ENCODE measurements at regions not wholly inside any gene's neighbourhood (a gene's known extent, or its start where the extent isn't known, plus 50 kb on each side); places are given as distances from the start of the nearest gene placed in this dataset.

DNA sequence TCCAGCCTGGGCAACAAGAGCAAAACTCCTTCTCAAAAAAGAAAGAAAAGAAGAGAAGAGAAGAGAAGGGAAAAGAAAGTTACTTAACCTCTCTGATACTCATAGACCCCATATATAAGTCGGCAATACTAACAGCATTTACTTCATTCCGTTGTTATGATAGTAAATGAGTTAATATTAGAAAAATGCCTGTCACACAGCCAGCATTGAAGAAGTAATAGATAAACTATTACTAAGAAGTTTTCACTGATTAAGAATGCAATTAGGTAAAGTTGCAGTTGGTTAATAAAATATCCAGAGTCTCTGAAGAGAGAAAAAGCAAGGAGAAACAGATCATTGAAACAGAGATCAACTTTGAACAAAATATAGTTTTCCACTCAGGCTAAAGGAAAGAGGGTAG is 161.3 kb upstream of the UBE2E3 start:
- ATAC-seq (no peak), DNase-seq (ENCODE audit: low read depth, low spot score) (no peak)
- Histone ChIP-seq H3K36me3 (ENCODE audit: control insufficient read depth in 1 of 2, insufficient read depth in 2 of 2, low read length in 2 of 2) (no peaks in the 10 kb centered on the region), H3K4me3 (replicated peaks in 1 of 2; ENCODE audit: low read depth in 1 of 2, low read length in 2 of 2) (no peak overlapping the region), H2AFZ (ENCODE audit: low read depth, low read length, poor library complexity, severe bottlenecking) (no peak overlapping the region), H3K27ac (ENCODE audit: low read depth, low read length) (no peak overlapping the region), H3K27me3 (ENCODE audit: insufficient read depth, low read length) (no peaks in the 10 kb centered on the region), H3K4me2 (ENCODE audit: low read length) (no peak overlapping the region), H3K9ac (ENCODE audit: low read length) (no peak overlapping the region), H4K20me1 (ENCODE audit: insufficient read depth) (no peaks in the 10 kb centered on the region), H3K4me1 (ENCODE audit: control insufficient read depth in 1 of 2, insufficient read depth in 2 of 2, low read length in 2 of 2) (no peaks in the 10 kb centered on the region), H3K9me3 (ENCODE audit: control insufficient read depth in 1 of 2, insufficient read depth in 1 of 2, low read depth in 1 of 2, low read length in 2 of 2) (no peaks in the 10 kb centered on the region), H3K79me2 (ENCODE audit: insufficient read depth, low read length) (no peaks in the 10 kb centered on the region), H3K9me2 (ENCODE audit: insufficient read depth) (no peaks in the 10 kb centered on the region)
- no peak for TF ChIP-seq EZH2 (IDR thresholded peaks at IDR 0.05)
- TF ChIP-seq, protein P1, sequence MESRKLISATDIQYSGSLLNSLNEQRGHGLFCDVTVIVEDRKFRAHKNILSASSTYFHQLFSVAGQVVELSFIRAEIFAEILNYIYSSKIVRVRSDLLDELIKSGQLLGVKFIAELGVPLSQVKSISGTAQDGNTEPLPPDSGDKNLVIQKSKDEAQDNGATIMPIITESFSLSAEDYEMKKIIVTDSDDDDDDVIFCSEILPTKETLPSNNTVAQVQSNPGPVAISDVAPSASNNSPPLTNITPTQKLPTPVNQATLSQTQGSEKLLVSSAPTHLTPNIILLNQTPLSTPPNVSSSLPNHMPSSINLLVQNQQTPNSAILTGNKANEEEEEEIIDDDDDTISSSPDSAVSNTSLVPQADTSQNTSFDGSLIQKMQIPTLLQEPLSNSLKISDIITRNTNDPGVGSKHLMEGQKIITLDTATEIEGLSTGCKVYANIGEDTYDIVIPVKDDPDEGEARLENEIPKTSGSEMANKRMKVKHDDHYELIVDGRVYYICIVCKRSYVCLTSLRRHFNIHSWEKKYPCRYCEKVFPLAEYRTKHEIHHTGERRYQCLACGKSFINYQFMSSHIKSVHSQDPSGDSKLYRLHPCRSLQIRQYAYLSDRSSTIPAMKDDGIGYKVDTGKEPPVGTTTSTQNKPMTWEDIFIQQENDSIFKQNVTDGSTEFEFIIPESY (IDR thresholded peaks at IDR 0.05; ENCODE audit: extremely low read depth, insufficient replicate concordance, low read length), result no peak
- TF ChIP-seq JUND (IDR thresholded peaks at IDR 0.05), result no peak
- TF ChIP-seq, protein P2, sequence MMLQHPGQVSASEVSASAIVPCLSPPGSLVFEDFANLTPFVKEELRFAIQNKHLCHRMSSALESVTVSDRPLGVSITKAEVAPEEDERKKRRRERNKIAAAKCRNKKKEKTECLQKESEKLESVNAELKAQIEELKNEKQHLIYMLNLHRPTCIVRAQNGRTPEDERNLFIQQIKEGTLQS (IDR thresholded peaks at IDR 0.05), result no peak
- no peak for TF ChIP-seq POLR2A (IDR thresholded peaks at IDR 0.05; ENCODE audit: borderline replicate concordance, extremely low read depth, insufficient read depth, insufficient read length)
- TF ChIP-seq CEBPB (IDR thresholded peaks at IDR 0.05; ENCODE audit: low read depth), result no peak
- TF ChIP-seq ZNF274 (IDR thresholded peaks at IDR 0.05; ENCODE audit: low read depth, low read length), result no peak
- no peak for TF ChIP-seq RAD21 (IDR thresholded peaks at IDR 0.05; ENCODE audit: low read depth)
- TF ChIP-seq ZFX (IDR thresholded peaks at IDR 0.05), result no peak
- no peak for TF ChIP-seq EZH2phosphoT487 (IDR thresholded peaks at IDR 0.05; ENCODE audit: borderline replicate concordance)
- TF ChIP-seq CBX3 (IDR thresholded peaks at IDR 0.05; ENCODE audit: low read depth), result no peak
- TF ChIP-seq, protein P3, sequence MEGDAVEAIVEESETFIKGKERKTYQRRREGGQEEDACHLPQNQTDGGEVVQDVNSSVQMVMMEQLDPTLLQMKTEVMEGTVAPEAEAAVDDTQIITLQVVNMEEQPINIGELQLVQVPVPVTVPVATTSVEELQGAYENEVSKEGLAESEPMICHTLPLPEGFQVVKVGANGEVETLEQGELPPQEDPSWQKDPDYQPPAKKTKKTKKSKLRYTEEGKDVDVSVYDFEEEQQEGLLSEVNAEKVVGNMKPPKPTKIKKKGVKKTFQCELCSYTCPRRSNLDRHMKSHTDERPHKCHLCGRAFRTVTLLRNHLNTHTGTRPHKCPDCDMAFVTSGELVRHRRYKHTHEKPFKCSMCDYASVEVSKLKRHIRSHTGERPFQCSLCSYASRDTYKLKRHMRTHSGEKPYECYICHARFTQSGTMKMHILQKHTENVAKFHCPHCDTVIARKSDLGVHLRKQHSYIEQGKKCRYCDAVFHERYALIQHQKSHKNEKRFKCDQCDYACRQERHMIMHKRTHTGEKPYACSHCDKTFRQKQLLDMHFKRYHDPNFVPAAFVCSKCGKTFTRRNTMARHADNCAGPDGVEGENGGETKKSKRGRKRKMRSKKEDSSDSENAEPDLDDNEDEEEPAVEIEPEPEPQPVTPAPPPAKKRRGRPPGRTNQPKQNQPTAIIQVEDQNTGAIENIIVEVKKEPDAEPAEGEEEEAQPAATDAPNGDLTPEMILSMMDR (IDR thresholded peaks at IDR 0.05 in 2 of 3, conservative IDR thresholded peaks at IDR 0.05 in 1 of 3; ENCODE audit: borderline replicate concordance in 1 of 3, insufficient read depth in 1 of 3, low read depth in 2 of 3, low read length in 2 of 3), result no peak
- no peak for TF ChIP-seq SIN3A (IDR thresholded peaks at IDR 0.05; ENCODE audit: low read depth)
- no peak for TF ChIP-seq EGR1 (IDR thresholded peaks at IDR 0.05; ENCODE audit: low read depth)
- TF ChIP-seq SRF (IDR thresholded peaks at IDR 0.05; ENCODE audit: low read depth), result no peak
- TF ChIP-seq, protein P4, sequence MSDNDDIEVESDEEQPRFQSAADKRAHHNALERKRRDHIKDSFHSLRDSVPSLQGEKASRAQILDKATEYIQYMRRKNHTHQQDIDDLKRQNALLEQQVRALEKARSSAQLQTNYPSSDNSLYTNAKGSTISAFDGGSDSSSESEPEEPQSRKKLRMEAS (IDR thresholded peaks at IDR 0.05), result no peak
- no peak for TF ChIP-seq FOSL1 (IDR thresholded peaks at IDR 0.05; ENCODE audit: low read depth)
- TF ChIP-seq, protein P5, sequence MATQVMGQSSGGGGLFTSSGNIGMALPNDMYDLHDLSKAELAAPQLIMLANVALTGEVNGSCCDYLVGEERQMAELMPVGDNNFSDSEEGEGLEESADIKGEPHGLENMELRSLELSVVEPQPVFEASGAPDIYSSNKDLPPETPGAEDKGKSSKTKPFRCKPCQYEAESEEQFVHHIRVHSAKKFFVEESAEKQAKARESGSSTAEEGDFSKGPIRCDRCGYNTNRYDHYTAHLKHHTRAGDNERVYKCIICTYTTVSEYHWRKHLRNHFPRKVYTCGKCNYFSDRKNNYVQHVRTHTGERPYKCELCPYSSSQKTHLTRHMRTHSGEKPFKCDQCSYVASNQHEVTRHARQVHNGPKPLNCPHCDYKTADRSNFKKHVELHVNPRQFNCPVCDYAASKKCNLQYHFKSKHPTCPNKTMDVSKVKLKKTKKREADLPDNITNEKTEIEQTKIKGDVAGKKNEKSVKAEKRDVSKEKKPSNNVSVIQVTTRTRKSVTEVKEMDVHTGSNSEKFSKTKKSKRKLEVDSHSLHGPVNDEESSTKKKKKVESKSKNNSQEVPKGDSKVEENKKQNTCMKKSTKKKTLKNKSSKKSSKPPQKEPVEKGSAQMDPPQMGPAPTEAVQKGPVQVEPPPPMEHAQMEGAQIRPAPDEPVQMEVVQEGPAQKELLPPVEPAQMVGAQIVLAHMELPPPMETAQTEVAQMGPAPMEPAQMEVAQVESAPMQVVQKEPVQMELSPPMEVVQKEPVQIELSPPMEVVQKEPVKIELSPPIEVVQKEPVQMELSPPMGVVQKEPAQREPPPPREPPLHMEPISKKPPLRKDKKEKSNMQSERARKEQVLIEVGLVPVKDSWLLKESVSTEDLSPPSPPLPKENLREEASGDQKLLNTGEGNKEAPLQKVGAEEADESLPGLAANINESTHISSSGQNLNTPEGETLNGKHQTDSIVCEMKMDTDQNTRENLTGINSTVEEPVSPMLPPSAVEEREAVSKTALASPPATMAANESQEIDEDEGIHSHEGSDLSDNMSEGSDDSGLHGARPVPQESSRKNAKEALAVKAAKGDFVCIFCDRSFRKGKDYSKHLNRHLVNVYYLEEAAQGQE (IDR thresholded peaks at IDR 0.05; ENCODE audit: low read depth), result no peak
- intact Hi-C loops (cut with micrococcal nuclease), result no loop called here
- no TSS peak for BruUV-seq (replicated peaks)
- RAD21 ChIA-PET (ENCODE audit: low non-redundant PET in 1 of 2, low total read pairs in 2 of 2, uncharacterized antibody in 2 of 2, unreplicated experiment in 2 of 2), result no interaction called here
- CTCF ChIA-PET, result no interaction called here
- POLR2A ChIA-PET, result no interaction called here
